Adrenal gland (tissue), 5 donors: ENCODE measurements at regions not wholly inside any gene's neighbourhood (a gene's known extent, or its start where the extent isn't known, plus 50 kb on each side); places are given as distances from the start of the nearest gene placed in this dataset.

Experiments
- POLR2A ChIP-seq, 2 donors: fragments of 450-650 bp; IDR thresholded peaks; one replicate each; pipeline ENCODE4 v1.6.1; 2017; ENCODE audit warnings: antibody characterized with exemption in 2 of 2, mild to moderate bottlenecking in 2 of 2, moderate library complexity in 1 of 2
- TF ChIP-seq, protein P1 (sequence below), 6 experiments: fragments of 450-650 bp in 4 of 6; fragments of 200-600 bp in 2 of 6; sonication (generic) in 1 of 6; IDR thresholded peaks; 1 replicate in 5 of 6; 2 replicates in 1 of 6; pipeline versions ENCODE4 v1.5.1 to v1.8.0; 2016 to 2021; ENCODE audit warnings: antibody characterized with exemption in 6 of 6, mild to moderate bottlenecking in 2 of 6, moderate library complexity in 1 of 6
- donor health status: DM: no; HTN: no; CAD: no.

DNA sequence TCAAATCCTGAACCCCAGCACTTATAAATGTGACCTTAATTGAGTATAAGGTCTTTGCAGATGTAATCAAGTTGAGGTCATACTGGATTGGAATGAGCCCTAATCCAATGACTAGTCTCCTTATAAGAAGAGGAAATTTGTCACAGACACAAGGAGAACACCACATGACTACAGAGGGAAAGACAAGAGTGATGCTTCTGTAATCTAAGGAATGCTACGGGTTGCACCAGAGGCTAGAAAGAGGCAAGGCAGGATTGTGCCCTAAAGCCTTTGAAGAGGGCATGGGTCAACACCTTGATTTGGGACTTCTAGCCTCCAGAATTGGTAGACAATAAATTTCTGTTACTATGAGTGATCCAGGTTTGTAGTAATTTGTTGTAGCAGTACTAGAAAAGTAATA is 135.0 kb downstream of the FOXG1 start:
- TF ChIP-seq, protein P1, sequence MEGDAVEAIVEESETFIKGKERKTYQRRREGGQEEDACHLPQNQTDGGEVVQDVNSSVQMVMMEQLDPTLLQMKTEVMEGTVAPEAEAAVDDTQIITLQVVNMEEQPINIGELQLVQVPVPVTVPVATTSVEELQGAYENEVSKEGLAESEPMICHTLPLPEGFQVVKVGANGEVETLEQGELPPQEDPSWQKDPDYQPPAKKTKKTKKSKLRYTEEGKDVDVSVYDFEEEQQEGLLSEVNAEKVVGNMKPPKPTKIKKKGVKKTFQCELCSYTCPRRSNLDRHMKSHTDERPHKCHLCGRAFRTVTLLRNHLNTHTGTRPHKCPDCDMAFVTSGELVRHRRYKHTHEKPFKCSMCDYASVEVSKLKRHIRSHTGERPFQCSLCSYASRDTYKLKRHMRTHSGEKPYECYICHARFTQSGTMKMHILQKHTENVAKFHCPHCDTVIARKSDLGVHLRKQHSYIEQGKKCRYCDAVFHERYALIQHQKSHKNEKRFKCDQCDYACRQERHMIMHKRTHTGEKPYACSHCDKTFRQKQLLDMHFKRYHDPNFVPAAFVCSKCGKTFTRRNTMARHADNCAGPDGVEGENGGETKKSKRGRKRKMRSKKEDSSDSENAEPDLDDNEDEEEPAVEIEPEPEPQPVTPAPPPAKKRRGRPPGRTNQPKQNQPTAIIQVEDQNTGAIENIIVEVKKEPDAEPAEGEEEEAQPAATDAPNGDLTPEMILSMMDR (IDR thresholded peaks at IDR 0.05), result no peak
- TF ChIP-seq POLR2A (IDR thresholded peaks at IDR 0.05), result no peak
